NCI-H128 (cell line): ENCODE measurements at regions not wholly inside any gene's neighbourhood (a gene's known extent, or its start where the extent isn't known, plus 50 kb on each side); places are given as distances from the start of the nearest gene placed in this dataset.

ENCODE experiments used
- DNase-seq: peaks from one replicate; lab custom pipeline; 2025; ENCODE audit not compliant: unreplicated experiment; lab: John Stamatoyannopoulos, UW

GRCh38 chr2:59046401-59047372 lies 805.6 kb upstream of the FANCL start:
- DNase-seq, result no peak

GRCh38 chr2:59044736-59045135 lies 803.6 kb upstream of the FANCL start:
- DNase-seq, result no peak

GRCh38 chr2:59041139-59041538 lies 800.0 kb upstream of the FANCL start:
- DNase-seq, result no peak

GRCh38 chr2:59034837-59035236 lies 793.7 kb upstream of the FANCL start:
- no peak for DNase-seq

GRCh38 chr2:59034106-59034505 lies 793.0 kb upstream of the FANCL start:
- DNase-seq, result no peak

- no peak for DNase-seq
Observed at GRCh38 chr2:59033661-59034060, 792.5 kb upstream of the FANCL start.

- DNase-seq, result no peak
Observed at GRCh38 chr2:59032499-59032898, 791.4 kb upstream of the FANCL start.

GRCh38 chr2:59029058-59029457 lies 787.9 kb upstream of the FANCL start:
- DNase-seq, result no peak

GRCh38 chr2:59027320-59027719 lies 786.2 kb upstream of the FANCL start:
- DNase-seq, result no peak

GRCh38 chr2:59025157-59025757 lies 784.1 kb upstream of the FANCL start:
- no peak for DNase-seq

- DNase-seq, result no peak
Observed at GRCh38 chr2:59021786-59022185, 780.7 kb upstream of the FANCL start.

GRCh38 chr2:59019566-59020159 lies 778.5 kb upstream of the FANCL start:
- DNase-seq, result no peak

GRCh38 chr2:59018737-59019136 lies 777.6 kb upstream of the FANCL start:
- DNase-seq, result no peak

GRCh38 chr2:59015027-59015426 lies 773.9 kb upstream of the FANCL start:
- DNase-seq, result no peak

GRCh38 chr2:59012971-59013370 lies 771.8 kb upstream of the FANCL start:
- DNase-seq, result no peak

- DNase-seq, result no peak
Observed at GRCh38 chr2:59012234-59012633, 771.1 kb upstream of the FANCL start.

- DNase-seq, result no peak
Observed at GRCh38 chr2:59008950-59009349, 767.8 kb upstream of the FANCL start.

- no peak for DNase-seq
Observed at GRCh38 chr2:59005836-59006615, 764.9 kb upstream of the FANCL start.

GRCh38 chr2:59004621-59005020 lies 763.5 kb upstream of the FANCL start:
- DNase-seq, result no peak

- no peak for DNase-seq
Observed at GRCh38 chr2:59000796-59001195, 759.7 kb upstream of the FANCL start.

- DNase-seq, result no peak
Observed at GRCh38 chr2:58992062-58992706, 751.1 kb upstream of the FANCL start.
